ENCODE measurements at regions not wholly inside any gene's neighbourhood (a gene's known extent, or its start where the extent isn't known, plus 50 kb on each side); places are given as distances from the start of the nearest gene placed in this dataset. TPM values are rescaled to one million over a fixed set of nuclear protein-coding genes. Genes with fewer than 3 reads are reported as not detected.

DNA sequence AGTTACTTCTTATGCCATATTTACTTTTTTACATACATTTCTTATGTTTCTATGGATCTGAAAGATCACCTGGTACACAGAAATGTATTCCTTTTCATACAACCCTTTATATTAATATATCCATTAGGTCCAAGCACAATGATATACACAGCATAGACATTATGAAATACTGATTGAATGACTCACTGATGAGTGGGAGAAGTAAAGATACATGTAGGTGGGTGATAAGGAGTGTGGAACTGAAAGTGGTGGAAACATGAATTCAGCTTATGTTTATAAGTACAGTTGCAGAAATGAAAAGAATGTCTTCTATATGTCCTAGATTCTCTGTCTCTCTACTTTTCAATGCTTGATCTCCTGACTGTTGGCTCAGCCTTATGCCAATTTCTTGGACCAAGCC lies 87.9 kb downstream of the YIPF7 start:
- no peak for DNase-seq (ENCODE audit: low read depth)

DNA sequence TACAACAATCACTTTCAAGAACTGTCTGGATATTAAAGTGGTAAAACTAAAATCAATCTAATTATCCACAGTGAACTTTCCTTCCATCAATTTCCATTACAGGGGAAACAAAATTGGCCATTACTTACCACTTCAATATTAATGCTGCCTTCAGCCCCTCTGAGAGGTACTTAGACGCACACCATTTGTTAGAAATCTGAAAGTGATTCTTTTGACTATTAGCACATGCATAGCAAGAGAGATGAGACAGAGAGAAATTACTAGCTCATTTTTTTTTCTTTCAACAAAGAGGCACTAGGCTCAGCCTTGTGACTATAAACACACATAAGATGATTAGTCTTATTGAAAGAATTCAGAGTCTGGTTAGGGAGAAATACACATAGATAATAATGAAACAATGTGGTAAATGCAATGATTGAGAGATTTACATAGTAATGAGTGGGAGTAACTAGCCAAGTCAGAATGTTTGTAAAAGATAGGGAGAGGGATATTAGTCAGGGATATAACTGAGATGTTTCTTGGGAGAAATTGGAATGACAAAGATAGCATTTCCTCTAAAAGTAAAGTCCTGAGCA lies 93.3 kb downstream of the YIPF7 start:
- no peak for DNase-seq (ENCODE audit: low read depth)

DNA sequence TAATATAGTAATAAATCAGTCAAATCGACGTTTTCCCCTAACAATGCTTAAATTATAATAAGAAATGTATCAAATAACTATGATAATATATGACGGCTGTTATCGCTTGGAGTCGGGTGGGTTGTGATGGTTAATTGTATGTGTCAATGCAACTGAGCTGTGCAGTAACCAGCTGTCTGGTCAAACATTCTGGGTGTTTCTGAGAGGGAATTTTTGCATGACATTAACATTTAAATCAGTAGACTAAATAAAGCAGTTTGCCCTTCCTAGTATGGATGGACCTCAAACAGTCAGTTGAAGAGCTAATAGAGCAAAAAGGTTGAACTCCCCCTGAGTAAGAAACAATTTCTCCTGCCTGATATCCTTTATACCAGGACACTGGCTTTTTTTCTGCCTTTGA lies 96.7 kb downstream of the YIPF7 start:
- no peak for DNase-seq (ENCODE audit: low read depth)

DNA sequence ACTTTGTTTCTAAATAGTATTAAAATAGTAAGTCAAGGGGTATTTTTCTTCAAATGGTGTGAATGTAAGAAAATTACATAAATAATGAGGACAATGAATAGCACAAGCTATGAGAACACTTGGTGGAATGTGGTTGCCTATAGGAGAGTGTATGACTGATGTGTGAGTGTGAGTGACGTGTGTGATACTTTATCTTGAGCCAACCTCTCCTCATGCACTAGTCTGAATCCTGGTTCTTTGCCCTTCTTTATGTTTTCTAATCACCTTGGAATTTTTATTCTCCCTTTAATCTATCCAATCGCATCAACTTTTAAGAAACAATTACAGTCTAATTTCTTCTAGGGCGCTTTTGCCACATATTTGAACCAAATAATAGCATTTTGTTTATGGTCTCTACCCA lies 98.2 kb downstream of the YIPF7 start:
- peak; percentile 33 for DNase-seq (ENCODE audit: low read depth)

DNA sequence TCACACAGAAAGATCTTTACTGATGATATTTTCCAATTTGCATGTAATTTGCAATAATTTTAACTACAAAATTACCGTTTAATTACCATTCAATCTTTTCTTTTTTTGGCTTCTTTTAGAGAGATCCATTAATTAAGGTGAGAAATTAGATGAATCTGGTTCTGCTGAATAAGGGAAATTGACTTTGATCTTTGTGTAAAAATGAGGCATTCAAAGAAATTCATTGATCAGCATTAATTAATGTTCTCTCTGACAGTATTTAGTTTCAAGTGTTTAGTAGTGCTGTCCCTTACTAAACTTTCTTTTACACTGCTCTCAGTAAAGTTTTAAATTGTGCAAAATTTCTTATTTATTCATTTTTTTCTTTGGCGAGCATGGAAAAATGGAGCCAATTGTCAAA lies 97.2 kb upstream of the KCTD8 start:
- DNase-seq (ENCODE audit: low read depth): no peak

DNA sequence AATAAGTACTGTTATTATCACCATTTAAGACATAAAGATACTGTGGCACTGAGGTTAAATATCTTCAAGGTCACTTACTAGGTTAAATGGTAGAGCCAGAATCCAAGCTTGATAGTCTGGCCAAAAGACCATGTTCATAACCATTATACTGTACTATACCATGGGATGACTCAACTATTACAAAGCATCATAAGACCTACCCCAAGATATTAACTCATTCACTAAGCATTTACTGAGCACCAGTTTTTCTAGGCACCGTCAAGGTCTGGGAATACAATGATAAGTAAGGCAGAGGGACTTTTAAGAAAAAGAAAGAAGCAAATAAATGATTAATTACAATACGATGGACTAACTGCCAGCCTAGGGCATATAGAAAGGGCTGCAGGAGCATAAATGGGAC lies 95.5 kb upstream of the KCTD8 start:
- peak; percentile 75 for DNase-seq (ENCODE audit: low read depth)

DNA sequence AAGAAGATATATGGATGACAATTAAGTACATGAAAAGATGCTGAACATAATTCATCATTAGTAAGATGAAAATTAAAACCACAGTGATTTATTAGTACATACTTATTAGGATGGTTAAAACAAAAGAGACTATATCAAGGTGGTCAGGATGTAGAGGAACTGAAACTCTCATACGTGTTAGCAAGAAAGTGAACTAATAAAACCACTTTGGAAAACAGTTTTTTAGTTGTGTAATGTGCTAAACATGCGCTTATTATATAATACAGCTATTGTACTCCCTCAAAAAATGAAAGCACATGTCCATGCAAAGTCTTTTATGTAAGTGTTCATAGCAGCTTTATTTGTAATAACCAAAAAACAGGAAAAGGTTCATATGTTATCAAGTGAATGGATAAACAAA lies 89.9 kb upstream of the KCTD8 start:
- no peak for DNase-seq (ENCODE audit: low read depth)

DNA sequence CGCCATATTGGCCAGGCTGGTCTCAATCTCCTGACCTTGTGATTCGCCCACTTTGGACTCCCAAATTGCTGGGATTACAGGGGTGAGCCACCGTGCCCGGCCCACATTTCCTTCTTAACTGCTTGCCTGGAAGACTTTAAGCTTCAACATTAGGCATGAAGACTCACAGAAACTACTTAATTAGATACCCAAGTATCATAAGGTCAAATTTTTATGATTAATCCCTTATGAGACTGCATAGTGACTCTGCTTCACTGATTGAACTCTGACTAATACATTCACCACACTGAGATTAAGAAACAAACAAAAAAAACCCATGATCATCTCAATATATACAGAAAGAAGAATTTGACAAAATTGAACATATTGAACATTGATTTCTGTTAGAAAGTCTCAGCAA lies 87.4 kb upstream of the KCTD8 start:
- no peak for DNase-seq (ENCODE audit: low read depth)

DNA sequence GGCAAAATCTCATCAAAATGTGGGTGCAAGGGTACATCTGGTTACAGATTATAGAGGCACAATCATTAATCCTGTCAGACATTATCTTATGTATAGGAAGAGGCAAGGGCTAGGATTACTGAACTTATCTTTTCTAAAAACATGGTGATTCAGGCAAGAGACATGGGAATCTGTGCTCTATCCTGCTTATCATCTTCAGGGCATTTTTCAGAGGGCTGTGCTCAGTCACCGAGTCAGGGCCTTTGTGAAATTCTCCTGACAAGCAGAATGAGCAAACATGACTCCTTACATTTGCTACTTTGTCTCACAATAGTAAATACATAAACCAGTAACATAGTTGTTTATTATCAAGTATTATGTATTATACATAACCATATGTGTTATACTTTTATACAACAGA lies 84.2 kb upstream of the KCTD8 start:
- no peak for DNase-seq (ENCODE audit: low read depth)

DNA sequence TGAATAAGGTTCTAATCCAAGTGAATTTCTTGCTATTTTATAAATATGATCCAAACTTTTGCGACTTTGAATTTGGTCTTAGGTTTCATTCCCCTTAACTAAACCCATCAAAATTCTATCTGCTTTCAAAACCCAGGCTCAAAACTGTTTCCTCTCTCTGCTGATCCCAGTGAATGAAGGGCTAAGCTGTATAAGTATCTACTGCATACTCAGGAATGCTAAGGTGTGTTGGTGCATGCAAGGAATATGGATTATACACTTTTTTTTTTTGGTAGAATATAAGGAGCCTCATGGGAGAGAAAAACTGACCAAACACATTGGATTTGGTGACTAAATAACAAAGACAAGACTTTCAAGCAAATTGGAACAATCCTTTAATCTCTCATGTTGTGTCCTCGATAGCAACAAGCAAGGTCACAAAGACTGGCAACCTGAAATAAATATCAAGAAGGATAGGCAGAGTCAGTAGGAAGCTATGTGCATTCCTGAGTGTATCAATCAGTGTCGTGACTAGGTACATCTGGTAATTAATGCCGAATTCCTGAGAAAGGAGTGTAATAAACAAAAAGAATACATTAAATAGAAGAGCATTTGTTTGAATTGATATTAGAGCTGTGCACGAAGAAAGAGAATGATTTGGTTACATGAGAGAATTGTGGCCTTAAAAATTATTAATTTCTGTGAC lies 74.3 kb upstream of the KCTD8 start:
- DNase-seq (ENCODE audit: low read depth): peak; percentile 51

DNA sequence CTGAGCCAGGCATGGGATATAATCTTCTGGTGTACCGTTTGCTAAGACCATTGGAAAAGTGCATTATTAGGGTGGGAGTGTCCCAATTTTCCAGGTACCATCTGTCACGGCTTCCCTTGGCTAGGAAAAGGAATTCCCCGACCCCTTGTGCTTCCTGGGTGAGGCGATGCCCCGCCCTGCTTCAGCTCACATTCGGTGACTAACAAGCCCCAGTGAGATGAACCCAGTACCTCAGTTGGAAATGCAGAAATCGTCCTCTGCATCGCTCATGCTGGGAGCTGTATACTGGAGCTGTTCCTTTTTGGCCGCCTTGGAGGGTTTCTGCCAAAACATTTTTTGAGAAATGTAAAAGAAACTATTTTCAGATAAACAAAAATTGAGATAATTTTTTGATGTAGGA lies 53.6 kb upstream of the KCTD8 start:
- DNase-seq (ENCODE audit: low read depth): peak; percentile 17

Small RNA genes lying in the stretch of these regions (small RNA-seq; reads per million reads assigned to genes)
- gene AC093852.1: not detected
